Right lobe of liver (tissue), 6 donors: ENCODE measurements at regions not wholly inside any gene's neighbourhood (a gene's known extent, or its start where the extent isn't known, plus 50 kb on each side); places are given as distances from the start of the nearest gene placed in this dataset.
"Not testable (repeated sequence)": the region's sequence is repeated elsewhere in the genome, so short reads cannot be mapped to it uniquely, and the experiment has no call there.

ENCODE experiments used
- ATAC-seq, 4 donors: fragments of 200-7000 bp; cut with Tn5 transposase; one replicate each; pipeline ENCODE4 v1.9.1; 2020; ENCODE audit warnings: mild to moderate bottlenecking in 4 of 4, moderate library complexity in 4 of 4
- DNase-seq, 3 donors: peaks; one replicate each; pipeline ENCODE4 v3.0.0-alpha.2; 2020
- H3K27ac ChIP-seq, 3 donors: fragments of 200-600 bp; one replicate each; pipeline ENCODE4 v1.8.0; 2022
- H3K27me3 ChIP-seq, 2 donors: fragments of 200-600 bp; one replicate each; pipeline ENCODE4 v1.8.0; 2022
- H3K36me3 ChIP-seq, 4 donors: fragments of 200-600 bp; sonication (generic) in 1 of 4; one replicate each; pipeline versions ENCODE4 v1.5.1 to v1.8.0; 2017 to 2022; ENCODE audit warnings: control low read depth in 1 of 4
- H3K4me1 ChIP-seq, 4 donors: fragments of 200-600 bp; sonication (generic) in 1 of 4; one replicate each; pipeline versions ENCODE4 v1.5.1 to v1.8.0; 2017 to 2022; ENCODE audit warnings: control low read depth in 1 of 4
- H3K4me3 ChIP-seq, 3 donors: fragments of 200-600 bp; one replicate each; pipeline ENCODE4 v1.8.0; 2022
- H3K9me3 ChIP-seq, 4 donors: fragments of 200-600 bp; sonication (generic) in 1 of 4; one replicate each; pipeline versions ENCODE4 v1.5.1 to v1.8.0; 2017 to 2022; ENCODE audit warnings: control low read depth in 1 of 4
- POLR2A ChIP-seq: fragments of 450-650 bp; IDR thresholded peaks from one replicate; pipeline ENCODE4 v1.6.1; 2017; ENCODE audit warnings: antibody characterized with exemption, mild to moderate bottlenecking
- WGBS: methylation state at CpG from one replicate; pipeline ENCODE4 v1.1.6; 2018; ENCODE audit warnings: low coverage, low lambda C conversion rate; ENCODE audit not compliant: insufficient coverage; ENCODE audit errors: missing lambda C conversion rate; 5-methylcytosine and 5-hydroxymethylcytosine counted together
- intact Hi-C, 2 donors: fragments of 100-400 bp; cut with DNase I; formaldehyde crosslinking; loops; one replicate each; pipeline versions ENCODE4 v1.11.2 to v1.14.1; 2022
- TF ChIP-seq, protein P1 (sequence below), 4 donors: fragments of 200-600 bp in 3 of 4; fragments of 450-650 bp in 1 of 4; IDR thresholded peaks; one replicate each; pipeline versions ENCODE4 v1.5.1 to v1.8.0; 2016 to 2022; ENCODE audit warnings: antibody characterized with exemption in 4 of 4, mild to moderate bottlenecking in 2 of 4
- donor health status: DM: no; HTN: yes; CAD: no.
- donor health status: DM: no; HTN: no; CAD: no.
- donor health status: DM: no; HTN: no; CAD: no.
- donor health status: DM: no; HTN: yes; CAD: no.
- donor health status: DM: no; HTN: yes; CAD: no.

GRCh38 chr2:100707016-100707947, 112.7 kb upstream of the NPAS2 start:
- Histone ChIP-seq H3K9me3 (no peaks in the 10 kb centered on the region), H3K36me3 (no peaks in the 10 kb centered on the region), H3K27me3 (no peaks in the 10 kb centered on the region), H3K4me3 (no peak overlapping the region), H3K4me1 (no peaks in the 10 kb centered on the region), H3K27ac (no peak overlapping the region)
- ATAC-seq (no peak), DNase-seq (no peak)
- TF ChIP-seq, protein P1, sequence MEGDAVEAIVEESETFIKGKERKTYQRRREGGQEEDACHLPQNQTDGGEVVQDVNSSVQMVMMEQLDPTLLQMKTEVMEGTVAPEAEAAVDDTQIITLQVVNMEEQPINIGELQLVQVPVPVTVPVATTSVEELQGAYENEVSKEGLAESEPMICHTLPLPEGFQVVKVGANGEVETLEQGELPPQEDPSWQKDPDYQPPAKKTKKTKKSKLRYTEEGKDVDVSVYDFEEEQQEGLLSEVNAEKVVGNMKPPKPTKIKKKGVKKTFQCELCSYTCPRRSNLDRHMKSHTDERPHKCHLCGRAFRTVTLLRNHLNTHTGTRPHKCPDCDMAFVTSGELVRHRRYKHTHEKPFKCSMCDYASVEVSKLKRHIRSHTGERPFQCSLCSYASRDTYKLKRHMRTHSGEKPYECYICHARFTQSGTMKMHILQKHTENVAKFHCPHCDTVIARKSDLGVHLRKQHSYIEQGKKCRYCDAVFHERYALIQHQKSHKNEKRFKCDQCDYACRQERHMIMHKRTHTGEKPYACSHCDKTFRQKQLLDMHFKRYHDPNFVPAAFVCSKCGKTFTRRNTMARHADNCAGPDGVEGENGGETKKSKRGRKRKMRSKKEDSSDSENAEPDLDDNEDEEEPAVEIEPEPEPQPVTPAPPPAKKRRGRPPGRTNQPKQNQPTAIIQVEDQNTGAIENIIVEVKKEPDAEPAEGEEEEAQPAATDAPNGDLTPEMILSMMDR (IDR thresholded peaks at IDR 0.05): no peak
- TF ChIP-seq POLR2A: no peak
- 77% methylated on average over 20 of the region's 21 CpGs for WGBS
- intact Hi-C loops: no loop called here

GRCh38 chr2:100708333-100708732, 111.6 kb upstream of the NPAS2 start:
- Histone ChIP-seq H3K36me3 (no peaks in the 10 kb centered on the region), H3K27me3 (no peaks in the 10 kb centered on the region), H3K4me3 (no peak overlapping the region), H3K27ac (no peak overlapping the region), H3K4me1 (no peaks in the 10 kb centered on the region), H3K9me3 (no peaks in the 10 kb centered on the region)
- ATAC-seq: no peak
- WGBS: 80% methylated on average over 1 of the region's 3 CpGs
- no peak for DNase-seq
- TF ChIP-seq, protein P1 (IDR thresholded peaks at IDR 0.05): no peak
- no peak for TF ChIP-seq POLR2A
- intact Hi-C loops: no loop called here

- no peaks in the 10 kb centered on the region for H3K9me3 ChIP-seq
- no peak overlapping the region for H3K27ac ChIP-seq
- DNase-seq (no peak), ATAC-seq (no peak)
- no peak overlapping the region for H3K4me3 ChIP-seq
- no peaks in the 10 kb centered on the region for H3K27me3 ChIP-seq
- intact Hi-C loops: no loop called here
- 47% methylated on average over 2 of the region's 2 CpGs for WGBS
- no peaks in the 10 kb centered on the region for H3K4me1 ChIP-seq
- TF ChIP-seq, protein P1 (IDR thresholded peaks at IDR 0.05): no peak
- TF ChIP-seq POLR2A: no peak
- H3K36me3 ChIP-seq: no peaks in the 10 kb centered on the region
These were observed 106.8 kb upstream of the NPAS2 start for GRCh38 chr2:100713106-100713505.

- WGBS: 60% methylated on average over 1 of the region's 5 CpGs
- H3K27me3 ChIP-seq, ATAC-seq, H3K36me3 ChIP-seq, H3K4me1 ChIP-seq, DNase-seq, H3K9me3 ChIP-seq, H3K4me3 ChIP-seq, H3K27ac ChIP-seq, intact Hi-C loops: not testable (repeated sequence)
These were observed 105.4 kb upstream of the NPAS2 start for GRCh38 chr2:100714396-100715010.

- intact Hi-C loops, H3K27ac ChIP-seq, H3K36me3 ChIP-seq, H3K27me3 ChIP-seq, DNase-seq, H3K4me1 ChIP-seq, H3K9me3 ChIP-seq, ATAC-seq, H3K4me3 ChIP-seq: not testable (repeated sequence)
- 60% methylated on average over 1 of the region's 4 CpGs for WGBS
These were observed 104.1 kb upstream of the NPAS2 start for GRCh38 chr2:100715861-100716260.
